Gastrocnemius medialis (tissue), 4 donors: ENCODE measurements at regions not wholly inside any gene's neighbourhood (a gene's known extent, or its start where the extent isn't known, plus 50 kb on each side); places are given as distances from the start of the nearest gene placed in this dataset.

Experiments
- ATAC-seq, 2 donors: fragments of 150-250 bp; one replicate each; pipeline ENCODE4 v1.9.1; 2016
- DNase-seq, 2 donors: peaks; one replicate each; pipeline ENCODE4 v3.0.0-alpha.2; 2019
- H3K27ac ChIP-seq, 4 donors: fragments of 200-600 bp; sonication (generic); 1 replicate in 1 of 4; 2 replicates in 3 of 4; pipeline ENCODE4 v1.5.1; 2016 to 2018; ENCODE audit warnings: mild to moderate bottlenecking in 2 of 4, moderate library complexity in 1 of 4
- H3K27me3 ChIP-seq, 3 donors: fragments of 200-600 bp; sonication (generic) in 2 of 3; 1 replicate in 1 of 3; 2 replicates in 2 of 3; pipeline versions ENCODE4 v1.5.1 to v1.6.0; 2016 to 2019; ENCODE audit warnings: mild to moderate bottlenecking in 1 of 3, moderate library complexity in 1 of 3
- H3K36me3 ChIP-seq, 2 donors: fragments of 200-600 bp; sonication (generic) in 1 of 2; one replicate each; pipeline ENCODE4 v1.5.1; 2017 to 2018
- H3K4me1 ChIP-seq, 2 donors: fragments of 200-600 bp; sonication (generic) in 1 of 2; one replicate each; pipeline ENCODE4 v1.5.1; 2016 to 2017; ENCODE audit warnings: mild to moderate bottlenecking in 2 of 2
- H3K4me3 ChIP-seq, 4 donors: fragments of 200-600 bp; sonication (generic) in 3 of 4; 1 replicate in 1 of 4; 2 replicates in 3 of 4; pipeline ENCODE4 v1.5.1; 2016 to 2019; ENCODE audit warnings: mild to moderate bottlenecking in 2 of 4
- H3K9me3 ChIP-seq, 3 donors: fragments of 200-600 bp; sonication (generic) in 2 of 3; 1 replicate in 1 of 3; 2 replicates in 2 of 3; pipeline ENCODE4 v1.5.1; 2016 to 2019
- CTCF ChIP-seq, 5 experiments: fragments of 450-650 bp in 3 of 5; fragments of 200-600 bp in 2 of 5; sonication (generic) in 2 of 5; IDR thresholded peaks in 4 of 5; conservative IDR thresholded peaks in 1 of 5; 1 replicate in 4 of 5; 2 replicates in 1 of 5; pipeline ENCODE4 v1.5.1; 2016 to 2019; ENCODE audit warnings: antibody characterized with exemption in 5 of 5, mild to moderate bottlenecking in 3 of 5, moderate library complexity in 3 of 5
- POLR2A ChIP-seq, 2 donors: fragments of 450-650 bp; IDR thresholded peaks; one replicate each; pipeline ENCODE4 v1.6.1; 2017; ENCODE audit warnings: antibody characterized with exemption in 2 of 2, mild to moderate bottlenecking in 2 of 2, moderate library complexity in 2 of 2
- in situ Hi-C, 4 donors: fragments of 200-750 bp; cut with MboI; loops; one replicate each; pipeline versions ENCODE4 v1.15.0 to v1.8.0; 2017; ENCODE audit warnings: low sequenced_read_pairs in 4 of 4
- intact Hi-C: fragments of 100-400 bp; cut with DNase I; formaldehyde crosslinking; loops from one replicate; pipeline ENCODE4 v1.15.1; 2023; ENCODE audit warnings: low total_unique reads

- no peak for TF ChIP-seq POLR2A (IDR thresholded peaks at IDR 0.05)
- intact Hi-C loops = no loop called here
These were observed 96.1 kb upstream of the BMPER start for GRCh38 chr7:33809228-33809627.

DNA sequence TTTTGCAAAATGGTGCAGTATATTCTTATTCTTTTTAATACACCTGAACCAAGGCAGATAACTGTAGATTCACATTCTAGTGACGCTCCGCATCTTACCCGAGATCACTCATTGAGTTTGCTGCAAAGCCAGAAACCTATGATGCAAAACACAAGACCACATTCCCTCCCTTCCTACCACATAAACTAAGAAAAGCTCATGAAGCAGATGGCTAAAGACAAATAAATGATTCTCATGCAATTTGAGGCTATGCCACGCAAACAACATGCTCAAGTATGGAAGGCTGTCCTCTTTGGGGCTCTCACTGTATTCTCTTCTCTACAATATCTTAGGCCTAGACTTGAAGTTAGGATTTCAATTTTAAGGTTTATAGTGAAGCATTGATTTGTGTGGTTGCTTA, 95.0 kb upstream of the BMPER start:
- TF ChIP-seq CTCF (IDR thresholded peaks at IDR 0.05 in 4 of 5, conservative IDR thresholded peaks at IDR 0.05 in 1 of 5) (no peak), POLR2A (IDR thresholded peaks at IDR 0.05) (no peak)
- Histone ChIP-seq H3K27me3 (no peaks in the 10 kb centered on the region), H3K27ac (no peak overlapping the region), H3K4me3 (no peak overlapping the region), H3K4me1 (peaks cover 16 to 26% of the 10 kb centered on the region in 2 donors), H3K9me3 (no peaks in the 10 kb centered on the region), H3K36me3 (no peaks in the 10 kb centered on the region)
- in situ Hi-C loops = no loop called here
- DNase-seq (no peak), ATAC-seq (no peak)
- intact Hi-C loops = no loop called here

More at GRCh38 chr7:33809228-33809627, 96.1 kb upstream of the BMPER start:
- in situ Hi-C loops = no loop called here
- ATAC-seq = peak; percentile 96 to 97
- Histone ChIP-seq H3K27ac (peak overlapping the region in 3 of 4 donors; percentile 25 to 52 (median 38)), H3K36me3 (no peaks in the 10 kb centered on the region), H3K27me3 (no peaks in the 10 kb centered on the region), H3K9me3 (no peaks in the 10 kb centered on the region), H3K4me1 (peaks cover 14 to 25% of the 10 kb centered on the region in 2 donors), H3K4me3 (no peak overlapping the region)
- DNase-seq = peak; percentile 71 to 78

GRCh38 chr7:33813331-33813730, 92.0 kb upstream of the BMPER start:
- H3K36me3 ChIP-seq = no peaks in the 10 kb centered on the region
- no peak for DNase-seq

DNA sequence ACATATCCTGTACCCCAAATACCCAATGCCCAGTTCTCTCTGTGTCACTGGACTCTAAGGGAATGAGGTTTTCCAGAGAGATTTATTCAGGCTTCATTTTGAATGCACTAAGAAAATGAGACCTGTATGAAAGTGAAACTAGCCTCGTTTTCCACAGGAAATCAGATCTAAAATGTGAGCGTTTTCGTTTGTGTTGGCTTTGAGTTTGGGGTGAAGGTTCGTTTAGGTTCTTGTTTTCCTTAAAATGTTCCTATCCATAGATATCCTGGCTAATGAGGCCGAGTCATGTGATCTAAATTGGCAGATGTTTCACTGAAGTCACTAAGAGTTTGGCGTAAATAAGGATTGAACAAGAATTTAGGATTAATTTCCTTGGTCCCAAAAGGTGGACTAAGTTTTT, 90.9 kb upstream of the BMPER start:
- peak overlapping the region; percentile 13 to 53 (median 41) for H3K27ac ChIP-seq
- peaks cover 5 to 15% of the 10 kb centered on the region in 2 donors for H3K4me1 ChIP-seq
- no peak for TF ChIP-seq POLR2A (IDR thresholded peaks at IDR 0.05)
- TF ChIP-seq CTCF (IDR thresholded peaks at IDR 0.05 in 4 of 5, conservative IDR thresholded peaks at IDR 0.05 in 1 of 5) = no peak
- H3K27me3 ChIP-seq = no peaks in the 10 kb centered on the region
- DNase-seq (no peak), ATAC-seq (no peak)
- H3K9me3 ChIP-seq = no peaks in the 10 kb centered on the region
- in situ Hi-C loops (no loop called here), intact Hi-C loops (no loop called here)
- H3K36me3 ChIP-seq = no peaks in the 10 kb centered on the region
- peak overlapping the region in 1 of 4 donors; percentile 11 for H3K4me3 ChIP-seq

More at GRCh38 chr7:33813331-33813730, 92.0 kb upstream of the BMPER start:
- H3K27ac ChIP-seq = peak overlapping the region in 1 of 4 donors; percentile 13
- H3K27me3 ChIP-seq = no peaks in the 10 kb centered on the region
- no peak for TF ChIP-seq CTCF (IDR thresholded peaks at IDR 0.05 in 4 of 5, conservative IDR thresholded peaks at IDR 0.05 in 1 of 5)
- no peak for TF ChIP-seq POLR2A (IDR thresholded peaks at IDR 0.05)
- intact Hi-C loops (no loop called here), in situ Hi-C loops (no loop called here)
- H3K4me3 ChIP-seq = no peak overlapping the region
- H3K9me3 ChIP-seq = no peaks in the 10 kb centered on the region
- ATAC-seq = no peak
- peaks cover 15 to 26% of the 10 kb centered on the region in 2 donors for H3K4me1 ChIP-seq

DNA sequence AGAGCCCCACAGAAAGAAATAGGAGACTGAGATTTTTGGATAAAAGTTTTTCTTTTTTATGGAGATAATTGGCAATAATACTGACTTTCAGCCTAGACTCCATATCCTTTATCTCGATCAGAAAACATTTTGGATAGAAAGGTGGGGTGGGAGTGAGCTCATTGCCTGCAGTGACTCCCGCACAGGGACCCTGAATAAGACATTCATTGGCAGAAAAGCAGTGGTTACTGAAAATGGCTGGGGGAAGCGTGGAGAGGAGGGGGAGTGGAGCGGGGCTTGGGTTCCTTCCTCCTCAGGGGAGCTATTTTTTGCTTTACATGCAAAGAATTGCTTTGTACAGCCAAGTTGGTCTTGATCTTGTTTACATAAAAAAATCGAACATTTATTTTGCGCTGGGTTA, 90.4 kb upstream of the BMPER start:
- TF ChIP-seq CTCF (IDR thresholded peaks at IDR 0.05 in 4 of 5, conservative IDR thresholded peaks at IDR 0.05 in 1 of 5) (no peak), POLR2A (IDR thresholded peaks at IDR 0.05) (no peak)
- no peak for DNase-seq
- Histone ChIP-seq H3K36me3 (no peaks in the 10 kb centered on the region), H3K9me3 (no peaks in the 10 kb centered on the region), H3K27ac (peak overlapping the region; percentile 13 to 53 (median 41)), H3K4me3 (peak overlapping the region in 2 of 4 donors; percentile 11 to 24), H3K4me1 (peaks cover 5 to 12% of the 10 kb centered on the region in 2 donors), H3K27me3 (no peaks in the 10 kb centered on the region)
- no peak for ATAC-seq
- intact Hi-C loops (no loop called here), in situ Hi-C loops (no loop called here)
